ENCODE measurements at regions not wholly inside any gene's neighbourhood (a gene's known extent, or its start where the extent isn't known, plus 50 kb on each side); places are given as distances from the start of the nearest gene placed in this dataset.

DNA sequence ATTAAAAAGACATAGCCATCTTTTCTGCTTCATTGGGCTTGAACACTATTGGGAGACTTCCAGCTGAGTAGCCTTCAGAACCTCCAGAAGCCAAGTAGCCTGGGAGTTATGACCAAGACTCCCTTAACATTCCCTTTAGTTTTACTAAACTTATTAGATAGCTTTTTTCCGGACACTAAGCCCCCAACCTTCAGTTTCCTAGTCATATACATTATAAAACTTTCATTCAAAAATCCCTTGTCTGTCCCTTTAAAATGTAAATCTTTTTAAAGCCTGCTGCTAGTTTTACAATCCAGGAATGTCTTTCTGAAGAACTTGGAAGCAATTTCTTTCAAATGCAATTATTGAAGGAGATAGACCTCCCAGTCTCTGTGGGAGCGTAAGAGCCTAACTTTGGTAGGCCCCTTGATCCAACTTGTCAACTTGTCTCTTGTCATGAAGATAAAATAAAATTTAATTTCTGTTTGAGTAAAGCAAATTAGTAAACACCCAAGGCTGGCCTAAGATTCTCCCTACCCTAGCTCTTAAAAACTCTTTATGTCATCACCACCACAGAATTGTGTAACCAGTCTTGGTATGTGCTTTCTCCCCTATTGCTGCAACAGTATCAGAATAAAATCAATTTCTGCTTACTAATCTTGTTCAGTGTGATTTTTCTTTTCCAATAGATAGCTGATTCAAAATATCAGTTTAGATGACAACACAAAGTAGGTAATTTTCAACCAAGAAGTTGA lies 796.2 kb downstream of the PLA2G4A start:
- intact Hi-C loops (cut with DNase I, micrococcal nuclease): no loop called here
- no peak for DNase-seq

DNA sequence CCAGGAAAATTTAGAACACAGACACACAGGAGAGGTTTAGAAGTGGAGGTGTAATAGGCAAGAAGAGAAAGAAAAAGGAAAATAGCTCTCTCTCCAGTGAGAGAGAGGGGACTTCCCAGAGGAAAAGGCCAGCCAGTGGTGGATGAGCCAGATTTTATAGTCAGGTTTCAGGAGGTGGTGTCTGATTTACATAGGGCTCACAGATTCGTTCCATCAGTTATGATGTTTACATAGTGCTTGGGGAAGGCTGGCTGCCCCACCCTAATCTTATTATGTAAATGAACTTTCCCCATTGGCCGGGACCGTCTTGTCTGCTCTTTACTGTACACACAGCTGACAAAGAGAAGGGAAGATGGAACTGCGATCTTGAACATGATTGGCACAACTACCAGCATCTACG lies 797.3 kb downstream of the PLA2G4A start:
- Mint-ChIP-seq H3K9me3 (peaks cover 4% of the 10 kb centered on the region), H3K27me3 (no peaks in the 10 kb centered on the region), H3K27ac (no peak overlapping the region), H3K4me3 (no peak overlapping the region), H3K36me3 (ENCODE audit: low read depth) (no peaks in the 10 kb centered on the region), H3K4me1 (ENCODE audit: low read depth) (no peaks in the 10 kb centered on the region)
- DNase-seq: no peak
- TF ChIP-seq CTCF (IDR thresholded peaks at IDR 0.05): no peak
- no peak for ATAC-seq (ENCODE audit: poor library complexity)
- Histone ChIP-seq H3K27ac (ENCODE audit: low read depth in 1 of 2, low read length in 2 of 2) (no peak overlapping the region), H3K36me3 (ENCODE audit: insufficient read depth, low read length) (no peaks in the 10 kb centered on the region), H3K9me3 (ENCODE audit: control insufficient read depth in 1 of 2, insufficient read depth in 1 of 2, low read length in 2 of 2) (no peaks in the 10 kb centered on the region), H3K27me3 (ENCODE audit: control insufficient read depth in 1 of 2, insufficient read depth in 2 of 2, low read length in 2 of 2) (no peaks in the 10 kb centered on the region), H3K4me1 (ENCODE audit: insufficient read depth, low read length) (no peaks in the 10 kb centered on the region), H3K4me3 (ENCODE audit: low read length) (no peak overlapping the region)
- ChIA-PET POLR2A (no interaction called here), CTCF (no interaction called here)
- intact Hi-C loops (cut with DNase I, micrococcal nuclease): no loop called here

More for the DNA sequence above, 796.2 kb downstream of the PLA2G4A start:
- Mint-ChIP-seq H3K27ac (no peak overlapping the region), H3K9me3 (no peaks in the 10 kb centered on the region), H3K4me3 (no peak overlapping the region), H3K4me1 (ENCODE audit: low read depth) (no peaks in the 10 kb centered on the region), H3K27me3 (no peaks in the 10 kb centered on the region), H3K36me3 (ENCODE audit: low read depth) (no peaks in the 10 kb centered on the region)
- ChIA-PET CTCF (no interaction called here), POLR2A (no interaction called here)
- Histone ChIP-seq H3K27ac (ENCODE audit: low read depth in 1 of 2, low read length in 2 of 2) (no peak overlapping the region), H3K27me3 (ENCODE audit: control insufficient read depth in 1 of 2, insufficient read depth in 2 of 2, low read length in 2 of 2) (no peaks in the 10 kb centered on the region), H3K4me3 (ENCODE audit: low read length) (no peak overlapping the region), H3K9me3 (ENCODE audit: control insufficient read depth in 1 of 2, insufficient read depth in 1 of 2, low read length in 2 of 2) (no peaks in the 10 kb centered on the region), H3K4me1 (ENCODE audit: insufficient read depth, low read length) (no peaks in the 10 kb centered on the region), H3K36me3 (ENCODE audit: insufficient read depth, low read length) (no peaks in the 10 kb centered on the region)
- no peak for TF ChIP-seq CTCF (IDR thresholded peaks at IDR 0.05)
- no peak for ATAC-seq (ENCODE audit: poor library complexity)

- H3K4me1 Mint-ChIP-seq (ENCODE audit: low read depth): no peaks in the 10 kb centered on the region
- Histone ChIP-seq H3K4me1 (ENCODE audit: insufficient read depth, low read length) (no peaks in the 10 kb centered on the region), H3K4me3 (ENCODE audit: low read length) (no peak overlapping the region), H3K27me3 (ENCODE audit: control insufficient read depth in 1 of 2, insufficient read depth in 2 of 2, low read length in 2 of 2) (no peaks in the 10 kb centered on the region), H3K27ac (ENCODE audit: low read depth in 1 of 2, low read length in 2 of 2) (no peak overlapping the region), H3K36me3 (ENCODE audit: insufficient read depth, low read length) (no peaks in the 10 kb centered on the region), H3K9me3 (ENCODE audit: control insufficient read depth in 1 of 2, insufficient read depth in 1 of 2, low read length in 2 of 2) (peaks cover 0 to 4% of the 10 kb centered on the region in 2 experiments)
- intact Hi-C loops (cut with DNase I, micrococcal nuclease): no loop called here
- H3K36me3 Mint-ChIP-seq (ENCODE audit: low read depth): no peaks in the 10 kb centered on the region
- no peak overlapping the region for H3K4me3 Mint-ChIP-seq
- peaks cover 7% of the 10 kb centered on the region for H3K9me3 Mint-ChIP-seq
- DNase-seq (no peak), ATAC-seq (ENCODE audit: poor library complexity) (no peak)
- H3K27me3 Mint-ChIP-seq: no peaks in the 10 kb centered on the region
- ChIA-PET POLR2A (no interaction called here), CTCF (no interaction called here)
- TF ChIP-seq CTCF (IDR thresholded peaks at IDR 0.05): no peak
- no peak overlapping the region for H3K27ac Mint-ChIP-seq
Measured at GRCh38 chr1:187627516-187627915, 798.8 kb downstream of the PLA2G4A start.
